ENCODE measurements at regions not wholly inside any gene's neighbourhood (a gene's known extent, or its start where the extent isn't known, plus 50 kb on each side); places are given as distances from the start of the nearest gene placed in this dataset.

GRCh38 chr4:52266537-52267137, 215.5 kb downstream of the SPATA18 start:
- no peaks in the 10 kb centered on the region for H3K4me1 ChIP-seq (ENCODE audit: control insufficient read depth in 4 of 4, insufficient read depth in 4 of 4, low read length in 3 of 4)
- H3K27me3 ChIP-seq (ENCODE audit: control insufficient read depth in 4 of 4, insufficient read depth in 4 of 4, low read length in 3 of 4), result no peaks in the 10 kb centered on the region
- no peak overlapping the region for H3K4me3 ChIP-seq (ENCODE audit: low read depth in 1 of 3, low read length in 3 of 3)
- no peak overlapping the region for H3K27ac ChIP-seq (ENCODE audit: low read depth in 1 of 2, low read length in 2 of 2)
- no peaks in the 10 kb centered on the region for H3K36me3 ChIP-seq (ENCODE audit: control insufficient read depth in 4 of 4, insufficient read depth in 3 of 4, low read depth in 1 of 4, low read length in 3 of 4)
- no peak overlapping the region for H3K9ac ChIP-seq (ENCODE audit: low read depth in 1 of 2, low read length in 2 of 2)
- TF ChIP-seq RXRA (IDR thresholded peaks at IDR 0.05), result no peak
- no peak for TF ChIP-seq ZBTB33 (IDR thresholded peaks at IDR 0.05)
- TF ChIP-seq SP1 (IDR thresholded peaks at IDR 0.05), result no peak
- TF ChIP-seq MAX (IDR thresholded peaks at IDR 0.05), result no peak
- TF ChIP-seq GABPA (IDR thresholded peaks at IDR 0.05 in 1 of 2, conservative IDR thresholded peaks at IDR 0.05 in 1 of 2), result no peak
- TF ChIP-seq RAD21 (IDR thresholded peaks at IDR 0.05), result no peak
- TF ChIP-seq YY1 (IDR thresholded peaks at IDR 0.05), result no peak
- TF ChIP-seq HNF4A (conservative IDR thresholded peaks at IDR 0.05), result no peak
- TF ChIP-seq JUND (IDR thresholded peaks at IDR 0.05), result no peak
- TF ChIP-seq REST (IDR thresholded peaks at IDR 0.05), result no peak
- TF ChIP-seq FOXA2 (IDR thresholded peaks at IDR 0.05), result no peak
- no peak for TF ChIP-seq TAF1 (conservative IDR thresholded peaks at IDR 0.05)
- TF ChIP-seq HNF4G (IDR thresholded peaks at IDR 0.05), result no peak
- no peak for TF ChIP-seq NR2F2 (IDR thresholded peaks at IDR 0.05)
- no peak for TF ChIP-seq CTCF (IDR thresholded peaks at IDR 0.05; ENCODE audit: low read depth, low read length, missing input control)
- TF ChIP-seq ATF3 (IDR thresholded peaks at IDR 0.05), result no peak
- no peak for TF ChIP-seq EGR1 (IDR thresholded peaks at IDR 0.05; ENCODE audit: low read depth in 2 of 2)
- TF ChIP-seq FOXA1 (IDR thresholded peaks at IDR 0.05), result no peak
- peaks cover 0 to 2% (median 0%) of the 10 kb centered on the region in 4 donors for H3K9me3 ChIP-seq (ENCODE audit: control insufficient read depth in 4 of 4, low read length in 3 of 4)
- no peak for DNase-seq (ENCODE audit: low spot score)

Measured in liver (tissue), 7 donors.